ENCODE measurements at regions not wholly inside any gene's neighbourhood (a gene's known extent, or its start where the extent isn't known, plus 50 kb on each side); places are given as distances from the start of the nearest gene placed in this dataset.

GRCh38 chr6:145087034-145087433, 648.3 kb downstream of the EPM2A start:
- WGBS (ENCODE audit: extremely low coverage, insufficient read length, low lambda C conversion rate), result no CpG with 5 or more reads among the region's 3 CpGs
- Histone ChIP-seq H3K9ac (ENCODE audit: extremely low read depth, insufficient read length, low read length) (no peak overlapping the region), H3K56ac (ENCODE audit: insufficient read length, low read depth, low read length) (no peak overlapping the region), H3K4ac (ENCODE audit: low read depth, low read length) (no peak overlapping the region), H2AFZ (ENCODE audit: low read length) (no peak overlapping the region), H2AK5ac (ENCODE audit: insufficient read length, low read length) (no peak overlapping the region), H3K14ac (ENCODE audit: insufficient read depth, low read length) (no peak overlapping the region), H4K5ac (ENCODE audit: insufficient read length, low read depth, low read length) (no peak overlapping the region), H3K18ac (ENCODE audit: insufficient read length, low read depth, low read length) (no peak overlapping the region), H3K27me3 (ENCODE audit: insufficient read depth, low read length) (no peaks in the 10 kb centered on the region), H2BK5ac (ENCODE audit: insufficient read length, low read length) (no peak overlapping the region), H3K4me2 (ENCODE audit: insufficient read depth, insufficient read length, low read length) (no peak overlapping the region), H4K91ac (ENCODE audit: insufficient read length, low read depth, low read length) (no peak overlapping the region), H4K20me1 (ENCODE audit: control insufficient read depth, insufficient read depth, insufficient read length) (no peaks in the 10 kb centered on the region), H3K9me3 (ENCODE audit: control insufficient read depth, low read depth, low read length) (no peaks in the 10 kb centered on the region), H3T11ph (ENCODE audit: low read length) (no peak overlapping the region), H2BK120ac (ENCODE audit: low read depth, low read length, poor library complexity, severe bottlenecking) (no peak overlapping the region), H2BK20ac (ENCODE audit: low read depth, low read length, poor library complexity, severe bottlenecking) (no peak overlapping the region), H3K23me2 (ENCODE audit: insufficient read length, low read depth, low read length, poor library complexity, severe bottlenecking) (no peaks in the 10 kb centered on the region), H3K79me2 (ENCODE audit: insufficient read depth, low read length) (no peaks in the 10 kb centered on the region), H3K23ac (ENCODE audit: insufficient read length, low read depth, low read length) (no peak overlapping the region), H3K4me1 (ENCODE audit: insufficient read depth, low read length) (peaks cover 2% of the 10 kb centered on the region; the same call in 1 of the 2 replicates), H2BK15ac (ENCODE audit: low read depth, low read length) (no peak overlapping the region), H3K79me1 (ENCODE audit: insufficient read depth, low read depth, low read length, poor library complexity, severe bottlenecking) (no peaks in the 10 kb centered on the region), H4K8ac (replicated peaks; ENCODE audit: insufficient read length, low read depth, low read length) (no peak overlapping the region), H3K27ac (ENCODE audit: insufficient read length, low read depth, low read length) (no peak overlapping the region), H2BK12ac (ENCODE audit: insufficient read length, low read depth, low read length) (no peak overlapping the region)
- H3K27me3 Mint-ChIP-seq (ENCODE audit: low read depth), result no peaks in the 10 kb centered on the region
- no peak overlapping the region for H3K4me3 Mint-ChIP-seq
- H3K36me3 Mint-ChIP-seq (ENCODE audit: insufficient read depth in 1 of 3, low read depth in 3 of 3), result no peaks in the 10 kb centered on the region
- H3K27ac Mint-ChIP-seq, result no peak overlapping the region
- DNase-seq, result no peak
- H3K9me3 Mint-ChIP-seq, result no peaks in the 10 kb centered on the region; a peak in 1 of 5 replicates
- no peak for TF ChIP-seq CTCF (conservative IDR thresholded peaks at IDR 0.05)
- H3K4me1 Mint-ChIP-seq, result peaks cover 6 to 8% of the 10 kb centered on the region in 2 experiments

All from H9 (cell line).